H9 (cell line): ENCODE measurements at regions not wholly inside any gene's neighbourhood (a gene's known extent, or its start where the extent isn't known, plus 50 kb on each side); places are given as distances from the start of the nearest gene placed in this dataset.

Source experiments
- DNase-seq: peaks from one replicate; pipeline ENCODE4 v3.0.0-alpha.2; 2017
- H2AFZ ChIP-seq: one replicate; pipeline ENCODE4 v1.6.1; 2013; ENCODE audit warnings: mild to moderate bottlenecking, low read length, control low read depth, moderate library complexity
- H2AK5ac ChIP-seq: 2 replicates; pipeline ENCODE4 v1.6.1; 2013; ENCODE audit warnings: low read length, control low read depth, mixed read lengths; ENCODE audit not compliant: insufficient read length
- H2BK120ac ChIP-seq: one replicate; pipeline ENCODE4 v1.6.1; 2013; ENCODE audit warnings: low read depth, mild to moderate bottlenecking, low read length, control low read depth, inconsistent platforms; ENCODE audit not compliant: poor library complexity, severe bottlenecking
- H2BK12ac ChIP-seq: 2 replicates; pipeline ENCODE4 v1.6.1; 2013; ENCODE audit warnings: low read length, control low read depth, mixed read lengths, low read depth; ENCODE audit not compliant: insufficient read length
- H2BK15ac ChIP-seq: 2 replicates; pipeline ENCODE4 v1.6.1; 2013; ENCODE audit warnings: low read depth, low read length, control low read depth
- H2BK20ac ChIP-seq: one replicate; pipeline ENCODE4 v1.6.1; 2013; ENCODE audit warnings: low read depth, mild to moderate bottlenecking, low read length, control low read depth, inconsistent platforms; ENCODE audit not compliant: poor library complexity, severe bottlenecking
- H2BK5ac ChIP-seq: 2 replicates; pipeline ENCODE4 v1.6.1; 2013; ENCODE audit warnings: low read length, control low read depth, mixed read lengths; ENCODE audit not compliant: insufficient read length
- H3K14ac ChIP-seq: 2 replicates; pipeline ENCODE4 v1.6.1; 2013; ENCODE audit warnings: low read length, control low read depth; ENCODE audit not compliant: insufficient read depth
- H3K18ac ChIP-seq: 2 replicates; pipeline ENCODE4 v1.6.1; 2013; ENCODE audit warnings: low read depth, mild to moderate bottlenecking, mixed read lengths, low read length, control low read depth; ENCODE audit not compliant: insufficient read length
- H3K23ac ChIP-seq: 2 replicates; pipeline ENCODE4 v1.6.1; 2013; ENCODE audit warnings: low read length, control low read depth, mixed read lengths, low read depth; ENCODE audit not compliant: insufficient read length
- H3K23me2 ChIP-seq: 2 replicates; pipeline ENCODE4 v1.6.1; 2013; ENCODE audit warnings: low read depth, mild to moderate bottlenecking, mixed read lengths, low read length, control low read depth; ENCODE audit not compliant: insufficient read length, poor library complexity, severe bottlenecking
- H3K27ac ChIP-seq: 2 replicates; pipeline ENCODE4 v1.5.1; 2013; ENCODE audit warnings: low read length, control low read depth, mixed read lengths, low read depth; ENCODE audit not compliant: insufficient read length
- H3K27me3 ChIP-seq: 2 replicates; pipeline ENCODE4 v1.6.1; 2013; ENCODE audit warnings: low read length, control low read depth, inconsistent platforms; ENCODE audit not compliant: insufficient read depth
- H3K4ac ChIP-seq: 2 replicates; pipeline ENCODE4 v1.6.1; 2013; ENCODE audit warnings: low read depth, mild to moderate bottlenecking, control low read depth, inconsistent platforms, low read length, moderate library complexity
- H3K4me1 ChIP-seq: 2 replicates; pipeline ENCODE4 v1.6.1; 2013; ENCODE audit warnings: low read length, control low read depth, inconsistent platforms; ENCODE audit not compliant: insufficient read depth
- H3K4me2 ChIP-seq: 2 replicates; pipeline ENCODE4 v1.6.1; 2013; ENCODE audit warnings: low read length, control low read depth, mixed read lengths; ENCODE audit not compliant: insufficient read length, insufficient read depth
- H3K56ac ChIP-seq: 2 replicates; pipeline ENCODE4 v1.6.1; 2013; ENCODE audit warnings: low read depth, mild to moderate bottlenecking, mixed read lengths, low read length, control low read depth; ENCODE audit not compliant: insufficient read length
- H3K79me1 ChIP-seq: 2 replicates; pipeline ENCODE4 v1.6.1; 2013; ENCODE audit warnings: low read depth, mild to moderate bottlenecking, moderate library complexity, low read length, control low read depth, inconsistent platforms; ENCODE audit not compliant: insufficient read depth, poor library complexity, severe bottlenecking
- H3K79me2 ChIP-seq: 2 replicates; pipeline ENCODE4 v1.6.1; 2013; ENCODE audit warnings: low read length, control low read depth, inconsistent platforms; ENCODE audit not compliant: insufficient read depth
- H3K9ac ChIP-seq: 2 replicates; pipeline ENCODE4 v1.6.1; 2013; ENCODE audit warnings: low read length, control low read depth, mixed read lengths; ENCODE audit not compliant: insufficient read length; ENCODE audit errors: extremely low read depth
- H3K9me3 ChIP-seq: one replicate; pipeline ENCODE4 v1.6.1; 2013; ENCODE audit warnings: low read depth, low read length, inconsistent platforms; ENCODE audit not compliant: control insufficient read depth
- H3T11ph ChIP-seq: one replicate; pipeline ENCODE4 v1.6.1; 2013; ENCODE audit warnings: mild to moderate bottlenecking, low read length, control low read depth, inconsistent platforms
- H4K20me1 ChIP-seq: one replicate; pipeline ENCODE4 v1.6.1; 2013; ENCODE audit not compliant: control insufficient read depth, insufficient read length, insufficient read depth
- H4K5ac ChIP-seq: 2 replicates; pipeline ENCODE4 v1.6.1; 2013; ENCODE audit warnings: low read depth, mild to moderate bottlenecking, mixed read lengths, low read length, control low read depth; ENCODE audit not compliant: insufficient read length
- H4K8ac ChIP-seq: replicated peaks from 2 replicates; pipeline ENCODE4 v1.6.1; 2013; ENCODE audit warnings: low read length, control low read depth, mixed read lengths, low read depth; ENCODE audit not compliant: insufficient read length
- H4K91ac ChIP-seq: 2 replicates; pipeline ENCODE4 v1.6.1; 2013; ENCODE audit warnings: low read depth, mild to moderate bottlenecking, moderate library complexity, mixed read lengths, low read length, control low read depth; ENCODE audit not compliant: insufficient read length
- H3K27ac Mint-ChIP-seq, 3 experiments: 2 replicates in 2 of 3; 3 replicates in 1 of 3; pipeline ENCODE4 v1.8.0; 2020 to 2021; ENCODE audit warnings: mixed read lengths in 3 of 3, mild to moderate bottlenecking in 1 of 3, moderate library complexity in 1 of 3
- H3K27me3 Mint-ChIP-seq: 2 replicates; pipeline ENCODE4 v1.8.0; 2021; ENCODE audit warnings: low read depth, mild to moderate bottlenecking, moderate library complexity, mixed read lengths
- H3K36me3 Mint-ChIP-seq, 3 experiments: 2 replicates in 2 of 3; 3 replicates in 1 of 3; pipeline ENCODE4 v1.8.0; 2020 to 2021; ENCODE audit warnings: low read depth in 3 of 3, mixed read lengths in 3 of 3; ENCODE audit not compliant: insufficient read depth in 1 of 3
- H3K4me1 Mint-ChIP-seq, 2 experiments: 2 replicates each; pipeline ENCODE4 v1.8.0; 2020; ENCODE audit warnings: mixed read lengths in 2 of 2
- H3K4me3 Mint-ChIP-seq, 2 experiments: 2 replicates in 1 of 2; 3 replicates in 1 of 2; pipeline ENCODE4 v1.8.0; 2020 to 2021; ENCODE audit warnings: mild to moderate bottlenecking in 2 of 2, mixed read lengths in 2 of 2, moderate library complexity in 1 of 2
- H3K9me3 Mint-ChIP-seq, 2 experiments: 2 replicates in 1 of 2; 3 replicates in 1 of 2; pipeline ENCODE4 v1.8.0; 2020; ENCODE audit warnings: mild to moderate bottlenecking in 2 of 2, mixed read lengths in 2 of 2, moderate library complexity in 1 of 2
- CTCF ChIP-seq: fragments of 200-600 bp; sonication (generic); conservative IDR thresholded peaks from 3 replicates; pipeline ENCODE4 v1.8.0; 2021; ENCODE audit warnings: antibody characterized with exemption, mild to moderate bottlenecking
- WGBS: extraction: QIAGEN DNeasy Blood & Tissue Kit; methylation state at CpG from one replicate; pipeline ENCODE4 v1.1.7; 2013; ENCODE audit warnings: missing lambda C conversion rate, low lambda C conversion rate, mixed read lengths; ENCODE audit not compliant: insufficient read length; ENCODE audit errors: extremely low coverage; 5-methylcytosine and 5-hydroxymethylcytosine counted together

- H3K4me1 ChIP-seq = no peaks in the 10 kb centered on the region; the same call in 1 of the 2 replicates
- no peaks in the 10 kb centered on the region for H3K23me2 ChIP-seq
- H3K56ac ChIP-seq = no peak overlapping the region
- H3K18ac ChIP-seq = no peak overlapping the region
- no peaks in the 10 kb centered on the region for H3K27me3 Mint-ChIP-seq
- H3K9me3 Mint-ChIP-seq = no peaks in the 10 kb centered on the region
- no peak overlapping the region for H3K27ac ChIP-seq
- H2BK5ac ChIP-seq = no peak overlapping the region
- H3K4ac ChIP-seq = no peak overlapping the region
- H2BK12ac ChIP-seq = no peak overlapping the region
- no peak overlapping the region for H3K4me2 ChIP-seq
- H3K4me3 Mint-ChIP-seq = no peak overlapping the region
- no CpG with 5 or more reads among the region's 5 CpGs for WGBS
- H2BK15ac ChIP-seq = no peak overlapping the region
- H3T11ph ChIP-seq = no peak overlapping the region
- H3K27me3 ChIP-seq = no peaks in the 10 kb centered on the region
- no peak overlapping the region for H3K27ac Mint-ChIP-seq
- H3K79me1 ChIP-seq = no peaks in the 10 kb centered on the region
- H3K23ac ChIP-seq = no peak overlapping the region
- no peak overlapping the region for H2AFZ ChIP-seq
- H4K8ac ChIP-seq = no peak overlapping the region
- peaks cover 10 to 19% of the 10 kb centered on the region in 2 experiments for H3K4me1 Mint-ChIP-seq
- no peak overlapping the region for H2BK20ac ChIP-seq
- H3K9me3 ChIP-seq = no peaks in the 10 kb centered on the region
- no peak overlapping the region for H4K91ac ChIP-seq
- no peak overlapping the region for H4K5ac ChIP-seq
- no peak for TF ChIP-seq CTCF
- H3K36me3 Mint-ChIP-seq = no peaks in the 10 kb centered on the region
- no peaks in the 10 kb centered on the region for H4K20me1 ChIP-seq
- H3K9ac ChIP-seq = no peak overlapping the region
- no peak for DNase-seq
- H3K14ac ChIP-seq = no peak overlapping the region
- H2AK5ac ChIP-seq = no peak overlapping the region
- no peak overlapping the region for H2BK120ac ChIP-seq
- H3K79me2 ChIP-seq = no peaks in the 10 kb centered on the region
Measured at GRCh38 chr4:181692965-181693364, 550.2 kb upstream of the TENM3 start.
